T-helper 1 cell treated with Interleukin-12 subunit alpha and Interleukin-12 subunit beta and Interleukin-4 antibody, amounts not matched to agents 30 μg/mL and 1 μg/mL, for 36 hours (primary cell): ENCODE measurements at regions not wholly inside any gene's neighbourhood (a gene's known extent, or its start where the extent isn't known, plus 50 kb on each side); places are given as distances from the start of the nearest gene placed in this dataset.

ENCODE experiments used
- H3K27ac Mint-ChIP-seq: one replicate; pipeline ENCODE4 v1.8.0; 2021; ENCODE audit warnings: mild to moderate bottlenecking, mixed read lengths
- H3K27me3 Mint-ChIP-seq: one replicate; pipeline ENCODE4 v1.8.0; 2021; ENCODE audit warnings: low read depth, mixed read lengths
- H3K36me3 Mint-ChIP-seq: one replicate; pipeline ENCODE4 v1.8.0; 2021; ENCODE audit warnings: low read depth, mixed read lengths
- H3K4me1 Mint-ChIP-seq: one replicate; pipeline ENCODE4 v1.8.0; 2021; ENCODE audit warnings: low read depth, mixed read lengths
- H3K4me3 Mint-ChIP-seq: one replicate; pipeline ENCODE4 v1.8.0; 2021; ENCODE audit warnings: mild to moderate bottlenecking, moderate library complexity, mixed read lengths
- H3K9me3 Mint-ChIP-seq: one replicate; pipeline ENCODE4 v1.8.0; 2021; ENCODE audit warnings: mixed read lengths

GRCh38 chr14:53663709-53664108 is 292.9 kb downstream of the BMP4 start:
- H3K4me1 Mint-ChIP-seq: no peaks in the 10 kb centered on the region
- H3K4me3 Mint-ChIP-seq: no peak overlapping the region
- peaks cover 3% of the 10 kb centered on the region for H3K9me3 Mint-ChIP-seq
- H3K27me3 Mint-ChIP-seq: no peaks in the 10 kb centered on the region
- no peaks in the 10 kb centered on the region for H3K36me3 Mint-ChIP-seq
- H3K27ac Mint-ChIP-seq: no peak overlapping the region

- Mint-ChIP-seq H3K36me3 (no peaks in the 10 kb centered on the region), H3K27ac (no peak overlapping the region), H3K27me3 (no peaks in the 10 kb centered on the region), H3K4me1 (no peaks in the 10 kb centered on the region), H3K9me3 (no peaks in the 10 kb centered on the region), H3K4me3 (no peak overlapping the region)
These were observed 301.4 kb downstream of the BMP4 start for GRCh38 chr14:53655080-53655785.

GRCh38 chr14:53652068-53652467 is 304.6 kb downstream of the BMP4 start:
- Mint-ChIP-seq H3K27me3 (no peaks in the 10 kb centered on the region), H3K27ac (no peak overlapping the region), H3K36me3 (no peaks in the 10 kb centered on the region), H3K4me3 (no peak overlapping the region), H3K9me3 (no peaks in the 10 kb centered on the region), H3K4me1 (no peaks in the 10 kb centered on the region)

GRCh38 chr14:53651096-53651740 is 305.4 kb downstream of the BMP4 start:
- no peaks in the 10 kb centered on the region for H3K27me3 Mint-ChIP-seq
- H3K4me1 Mint-ChIP-seq: no peaks in the 10 kb centered on the region
- no peaks in the 10 kb centered on the region for H3K36me3 Mint-ChIP-seq
- no peak overlapping the region for H3K27ac Mint-ChIP-seq
- H3K9me3 Mint-ChIP-seq: no peaks in the 10 kb centered on the region
- no peak overlapping the region for H3K4me3 Mint-ChIP-seq

GRCh38 chr14:53646925-53647324 is 309.7 kb downstream of the BMP4 start:
- Mint-ChIP-seq H3K27me3 (no peaks in the 10 kb centered on the region), H3K36me3 (no peaks in the 10 kb centered on the region), H3K27ac (no peak overlapping the region), H3K4me1 (no peaks in the 10 kb centered on the region), H3K9me3 (no peaks in the 10 kb centered on the region), H3K4me3 (no peak overlapping the region)

GRCh38 chr14:53640695-53641094 is 315.9 kb downstream of the BMP4 start:
- no peak overlapping the region for H3K27ac Mint-ChIP-seq
- no peaks in the 10 kb centered on the region for H3K27me3 Mint-ChIP-seq
- no peaks in the 10 kb centered on the region for H3K9me3 Mint-ChIP-seq
- no peak overlapping the region for H3K4me3 Mint-ChIP-seq
- H3K36me3 Mint-ChIP-seq: no peaks in the 10 kb centered on the region
- no peaks in the 10 kb centered on the region for H3K4me1 Mint-ChIP-seq

GRCh38 chr14:53638966-53639365 is 317.7 kb downstream of the BMP4 start:
- no peaks in the 10 kb centered on the region for H3K27me3 Mint-ChIP-seq
- H3K4me3 Mint-ChIP-seq: no peak overlapping the region
- peaks cover under 1% of the 10 kb centered on the region for H3K9me3 Mint-ChIP-seq
- H3K36me3 Mint-ChIP-seq: no peaks in the 10 kb centered on the region
- no peaks in the 10 kb centered on the region for H3K4me1 Mint-ChIP-seq
- no peak overlapping the region for H3K27ac Mint-ChIP-seq

GRCh38 chr14:53634793-53635192 is 321.8 kb downstream of the BMP4 start:
- Mint-ChIP-seq H3K4me3 (no peak overlapping the region), H3K27me3 (no peaks in the 10 kb centered on the region), H3K4me1 (no peaks in the 10 kb centered on the region), H3K9me3 (peaks cover 6% of the 10 kb centered on the region), H3K27ac (no peak overlapping the region), H3K36me3 (no peaks in the 10 kb centered on the region)

GRCh38 chr14:53630336-53630735 is 326.3 kb downstream of the BMP4 start:
- H3K27ac Mint-ChIP-seq: no peak overlapping the region
- no peak overlapping the region for H3K4me3 Mint-ChIP-seq
- no peaks in the 10 kb centered on the region for H3K4me1 Mint-ChIP-seq
- H3K27me3 Mint-ChIP-seq: no peaks in the 10 kb centered on the region
- H3K9me3 Mint-ChIP-seq: peaks cover 6% of the 10 kb centered on the region
- H3K36me3 Mint-ChIP-seq: no peaks in the 10 kb centered on the region

- no peaks in the 10 kb centered on the region for H3K4me1 Mint-ChIP-seq
- peaks cover 5% of the 10 kb centered on the region for H3K9me3 Mint-ChIP-seq
- no peaks in the 10 kb centered on the region for H3K36me3 Mint-ChIP-seq
- H3K27me3 Mint-ChIP-seq: no peaks in the 10 kb centered on the region
- H3K27ac Mint-ChIP-seq: no peak overlapping the region
- H3K4me3 Mint-ChIP-seq: no peak overlapping the region
These were observed 327.7 kb downstream of the BMP4 start for GRCh38 chr14:53628732-53629430.

GRCh38 chr14:53628261-53628660 is 328.4 kb downstream of the BMP4 start:
- H3K4me3 Mint-ChIP-seq: no peak overlapping the region
- H3K27me3 Mint-ChIP-seq: no peaks in the 10 kb centered on the region
- H3K9me3 Mint-ChIP-seq: no peaks in the 10 kb centered on the region
- H3K27ac Mint-ChIP-seq: no peak overlapping the region
- H3K36me3 Mint-ChIP-seq: no peaks in the 10 kb centered on the region
- no peaks in the 10 kb centered on the region for H3K4me1 Mint-ChIP-seq

- Mint-ChIP-seq H3K27ac (no peak overlapping the region), H3K9me3 (no peaks in the 10 kb centered on the region), H3K36me3 (no peaks in the 10 kb centered on the region), H3K4me1 (no peaks in the 10 kb centered on the region), H3K27me3 (no peaks in the 10 kb centered on the region), H3K4me3 (no peak overlapping the region)
These were observed 329.9 kb downstream of the BMP4 start for GRCh38 chr14:53626761-53627160.

- H3K36me3 Mint-ChIP-seq: no peaks in the 10 kb centered on the region
- H3K27me3 Mint-ChIP-seq: no peaks in the 10 kb centered on the region
- no peak overlapping the region for H3K4me3 Mint-ChIP-seq
- H3K9me3 Mint-ChIP-seq: no peaks in the 10 kb centered on the region
- no peaks in the 10 kb centered on the region for H3K4me1 Mint-ChIP-seq
- H3K27ac Mint-ChIP-seq: no peak overlapping the region
These were observed 334.2 kb downstream of the BMP4 start for GRCh38 chr14:53622447-53622846.

GRCh38 chr14:53621921-53622320 is 334.7 kb downstream of the BMP4 start:
- Mint-ChIP-seq H3K27ac (no peak overlapping the region), H3K4me1 (no peaks in the 10 kb centered on the region), H3K36me3 (no peaks in the 10 kb centered on the region), H3K9me3 (no peaks in the 10 kb centered on the region), H3K4me3 (no peak overlapping the region), H3K27me3 (no peaks in the 10 kb centered on the region)

- H3K4me1 Mint-ChIP-seq: no peaks in the 10 kb centered on the region
These were observed 335.2 kb downstream of the BMP4 start for GRCh38 chr14:53621433-53621832.

More at GRCh38 chr14:53621433-53621832, 335.2 kb downstream of the BMP4 start:
- Mint-ChIP-seq H3K27ac (no peak overlapping the region), H3K36me3 (no peaks in the 10 kb centered on the region), H3K27me3 (no peaks in the 10 kb centered on the region), H3K4me3 (no peak overlapping the region), H3K9me3 (no peaks in the 10 kb centered on the region)
